ENCODE measurements at regions not wholly inside any gene's neighbourhood (a gene's known extent, or its start where the extent isn't known, plus 50 kb on each side); places are given as distances from the start of the nearest gene placed in this dataset.

- TF ChIP-seq CTCF (conservative IDR thresholded peaks at IDR 0.05; ENCODE audit: low read depth, low read length): no peak
- TF ChIP-seq EZH2 (IDR thresholded peaks at IDR 0.05; ENCODE audit: low read length, unreplicated experiment): no peak
- TF ChIP-seq EZH2phosphoT487 (IDR thresholded peaks at IDR 0.05; ENCODE audit: borderline replicate concordance, low read length): no peak
Observed at GRCh38 chrX:107506596-107507031, 57.2 kb downstream of the FRMPD3 start.
